Esophagus squamous epithelium (tissue), 5 donors: ENCODE measurements at regions not wholly inside any gene's neighbourhood (a gene's known extent, or its start where the extent isn't known, plus 50 kb on each side); places are given as distances from the start of the nearest gene placed in this dataset.

Source experiments
- DNase-seq: peaks from one replicate; lab custom pipeline; 2025; lab: John Stamatoyannopoulos, UW
- H3K27ac ChIP-seq, 4 donors: fragments of 200-600 bp; sonication (generic); one replicate each; pipeline ENCODE4 v1.5.1; 2016 to 2019; ENCODE audit warnings: mild to moderate bottlenecking in 1 of 4
- H3K27me3 ChIP-seq, 4 donors: fragments of 200-600 bp; sonication (generic); 1 replicate in 3 of 4; 2 replicates in 1 of 4; pipeline versions ENCODE4 v1.5.1 to v1.6.0; 2017 to 2021; ENCODE audit warnings: antibody characterized with exemption in 1 of 4
- H3K36me3 ChIP-seq, 3 donors: fragments of 200-600 bp; sonication (generic); one replicate each; pipeline ENCODE4 v1.5.1; 2016 to 2019
- H3K4me1 ChIP-seq, 3 donors: fragments of 200-600 bp; sonication (generic); one replicate each; pipeline ENCODE4 v1.5.1; 2017 to 2019
- H3K4me3 ChIP-seq, 4 donors: fragments of 200-600 bp; sonication (generic); 1 replicate in 3 of 4; 2 replicates in 1 of 4; pipeline ENCODE4 v1.5.1; 2016 to 2019; ENCODE audit warnings: mild to moderate bottlenecking in 2 of 4, moderate library complexity in 1 of 4
- H3K9me3 ChIP-seq, 3 donors: fragments of 200-600 bp; sonication (generic); one replicate each; pipeline ENCODE4 v1.5.1; 2016 to 2019
- CTCF ChIP-seq, 6 experiments: fragments of 450-650 bp in 4 of 6; fragments of 200-600 bp in 2 of 6; sonication (generic) in 2 of 6; IDR thresholded peaks; one replicate each; pipeline ENCODE4 v1.5.1; 2016 to 2019; ENCODE audit warnings: antibody characterized with exemption in 6 of 6, mild to moderate bottlenecking in 4 of 6, moderate library complexity in 4 of 6
- POLR2A ChIP-seq, 4 donors: fragments of 450-650 bp; IDR thresholded peaks; one replicate each; pipeline ENCODE4 v1.6.1; 2017; ENCODE audit warnings: antibody characterized with exemption in 4 of 4, mild to moderate bottlenecking in 4 of 4, moderate library complexity in 3 of 4
- WGBS, 2 donors: methylation state at CpG; one replicate each; pipeline ENCODE4 v1.1.5; 2018; 5-methylcytosine and 5-hydroxymethylcytosine counted together
- intact Hi-C: fragments of 100-400 bp; cut with DNase I; formaldehyde crosslinking; loops from one replicate; pipeline ENCODE4 v1.15.0; 2022
- donor health status: DM: yes; HTN: yes; CAD: no.

DNA sequence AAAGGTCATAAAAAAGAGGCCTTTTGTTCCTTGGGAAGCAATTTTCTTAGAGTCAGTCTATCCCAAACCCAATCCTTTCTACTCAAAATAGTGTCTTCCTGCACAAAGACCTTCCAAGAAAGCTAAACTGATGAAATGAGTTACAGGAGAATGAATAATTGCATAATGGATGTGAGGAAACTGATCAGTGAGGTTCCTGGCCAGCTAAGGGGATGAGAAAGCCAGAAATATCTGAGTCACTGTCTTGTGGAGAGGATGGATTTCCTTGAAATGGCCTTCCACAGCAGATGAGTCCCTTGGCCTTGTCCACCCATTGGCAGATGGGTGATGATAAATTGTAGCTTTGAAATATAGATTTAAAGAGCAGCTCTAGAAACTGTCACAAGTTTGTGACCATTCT is 756.1 kb downstream of the DNAH5 start:
- no peaks in the 10 kb centered on the region for H3K9me3 ChIP-seq
- H3K4me1 ChIP-seq = no peaks in the 10 kb centered on the region
- no peaks in the 10 kb centered on the region for H3K36me3 ChIP-seq
- no peak for TF ChIP-seq POLR2A (IDR thresholded peaks at IDR 0.05)
- TF ChIP-seq CTCF (IDR thresholded peaks at IDR 0.05) = no peak
- H3K27ac ChIP-seq = no peak overlapping the region
- DNase-seq = no peak
- H3K27me3 ChIP-seq = no peaks in the 10 kb centered on the region
- intact Hi-C loops = no loop called here
- H3K4me3 ChIP-seq = no peak overlapping the region

DNA sequence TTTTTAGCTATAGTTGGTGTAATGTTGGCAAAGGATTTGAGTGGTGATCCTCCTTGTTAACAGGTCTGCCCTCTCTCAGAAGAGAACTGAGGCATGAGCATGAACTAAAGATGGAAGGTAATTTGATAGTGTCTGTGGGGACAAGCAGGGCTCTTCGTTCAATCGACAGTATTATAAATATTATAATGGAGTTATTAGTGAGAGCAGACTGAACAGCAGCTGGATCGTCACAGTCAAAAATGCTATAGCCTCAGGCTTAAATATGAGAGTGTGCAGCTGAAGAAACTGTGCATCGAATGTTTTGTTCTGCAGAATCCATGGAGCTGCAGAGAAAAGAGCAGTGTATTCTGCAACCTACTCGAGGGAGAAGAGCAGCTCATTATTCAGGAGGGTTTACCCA is 757.3 kb downstream of the DNAH5 start:
- no peak overlapping the region for H3K4me3 ChIP-seq
- H3K9me3 ChIP-seq = no peaks in the 10 kb centered on the region
- 20 to 34% methylated on average over 5 of the region's 5 CpGs for WGBS, 2 donors
- no peak for DNase-seq
- no peaks in the 10 kb centered on the region for H3K36me3 ChIP-seq
- H3K27ac ChIP-seq = no peak overlapping the region
- no peak for TF ChIP-seq POLR2A (IDR thresholded peaks at IDR 0.05)
- no peak for TF ChIP-seq CTCF (IDR thresholded peaks at IDR 0.05)
- intact Hi-C loops = no loop called here
- H3K27me3 ChIP-seq = no peaks in the 10 kb centered on the region
- no peaks in the 10 kb centered on the region for H3K4me1 ChIP-seq

DNA sequence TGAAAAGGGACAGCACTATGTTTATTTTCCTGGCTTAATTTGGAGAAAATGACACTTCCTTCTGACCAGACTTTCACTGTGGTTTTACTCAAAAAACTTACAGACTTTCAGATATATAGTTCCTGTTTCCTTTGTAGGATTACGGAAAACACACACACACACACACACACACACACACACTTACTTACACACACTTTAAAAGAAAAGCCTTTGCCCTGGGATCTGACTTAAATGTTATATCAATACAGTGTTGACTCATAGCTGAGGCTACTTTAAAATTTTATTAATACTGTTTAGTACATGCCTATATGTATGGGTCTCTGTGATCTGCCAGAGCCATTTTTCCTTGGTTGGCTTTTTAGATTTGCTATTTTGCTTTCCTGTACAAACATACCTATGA is 758.3 kb downstream of the DNAH5 start:
- DNase-seq = no peak
- Histone ChIP-seq H3K9me3 (no peaks in the 10 kb centered on the region), H3K36me3 (no peaks in the 10 kb centered on the region), H3K4me1 (no peaks in the 10 kb centered on the region), H3K4me3 (no peak overlapping the region), H3K27me3 (no peaks in the 10 kb centered on the region), H3K27ac (no peak overlapping the region)
- TF ChIP-seq CTCF (IDR thresholded peaks at IDR 0.05) (no peak), POLR2A (IDR thresholded peaks at IDR 0.05) (no peak)
- intact Hi-C loops = no loop called here
- 47 to 71% methylated on average over 1 of the region's 1 CpG for WGBS, 2 donors

DNA sequence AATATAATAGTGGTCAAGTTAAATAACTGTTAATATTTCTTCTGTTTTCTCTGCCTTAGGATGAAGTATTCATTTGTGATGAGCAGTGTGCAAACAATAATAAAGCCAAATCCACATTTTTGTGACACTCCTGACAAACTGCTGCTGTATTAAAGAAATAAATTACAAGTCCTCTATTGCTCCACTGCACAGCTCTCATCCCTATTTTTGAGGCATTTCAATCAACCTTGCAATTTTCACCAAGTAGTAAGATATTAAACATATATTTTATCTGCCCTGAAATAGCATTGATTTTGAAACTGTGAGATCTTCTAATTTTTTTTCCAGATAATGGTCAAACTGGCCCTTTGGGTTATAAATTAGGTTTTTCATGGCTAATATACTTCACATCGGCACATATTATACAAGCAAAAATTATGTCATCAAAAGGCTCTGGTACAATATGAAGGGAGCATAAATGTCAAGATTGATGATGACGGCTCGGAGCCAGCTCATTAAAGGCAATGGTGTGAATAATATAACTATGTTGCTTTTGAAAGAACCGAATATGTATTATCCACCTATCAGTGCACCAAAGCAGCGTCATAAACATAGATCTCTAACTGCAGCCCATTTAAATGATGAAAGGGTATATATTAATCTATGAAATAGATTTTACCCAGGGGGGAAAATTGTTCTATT is 764.9 kb downstream of the DNAH5 start:
- Histone ChIP-seq H3K36me3 (no peaks in the 10 kb centered on the region), H3K27me3 (no peaks in the 10 kb centered on the region), H3K4me3 (no peak overlapping the region), H3K27ac (no peak overlapping the region), H3K9me3 (no peaks in the 10 kb centered on the region), H3K4me1 (no peaks in the 10 kb centered on the region)
- DNase-seq = no peak
- no peak for TF ChIP-seq POLR2A (IDR thresholded peaks at IDR 0.05)
- TF ChIP-seq CTCF (IDR thresholded peaks at IDR 0.05) = no peak
- intact Hi-C loops = no loop called here
- WGBS, 2 donors = 81 to 89% methylated on average over 5 of the region's 5 CpGs

DNA sequence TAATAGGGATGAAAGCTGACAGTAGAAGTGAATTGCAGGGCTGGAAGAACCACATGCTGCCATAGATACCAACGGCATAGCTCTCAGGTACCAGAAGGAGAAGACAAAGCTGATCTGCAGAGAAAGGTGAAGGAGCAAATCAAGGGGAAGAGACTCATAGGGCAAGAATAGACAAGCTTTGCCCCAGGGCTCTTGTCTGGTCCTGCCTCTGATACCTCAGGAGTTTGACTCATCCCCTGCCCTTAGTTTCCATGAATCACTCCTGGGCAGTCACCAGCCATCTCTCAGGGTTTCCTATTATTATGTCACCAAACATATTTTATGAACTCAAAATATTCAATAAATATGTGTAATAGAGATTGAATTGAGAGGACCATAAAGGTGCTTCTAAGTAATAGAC is 800.9 kb downstream of the DNAH5 start:
- 39 to 43% methylated on average over 1 of the region's 1 CpG for WGBS, 2 donors
- DNase-seq = no peak

More for the DNA sequence above, 800.9 kb downstream of the DNAH5 start:
- TF ChIP-seq CTCF (IDR thresholded peaks at IDR 0.05) (no peak), POLR2A (IDR thresholded peaks at IDR 0.05) (no peak)
- Histone ChIP-seq H3K4me3 (no peak overlapping the region), H3K27me3 (no peaks in the 10 kb centered on the region), H3K4me1 (peaks cover 0 to 18% (median 0%) of the 10 kb centered on the region in 3 donors), H3K36me3 (no peaks in the 10 kb centered on the region), H3K27ac (no peak overlapping the region), H3K9me3 (no peaks in the 10 kb centered on the region)
- intact Hi-C loops = no loop called here
